ENCODE measurements at regions not wholly inside any gene's neighbourhood (a gene's known extent, or its start where the extent isn't known, plus 50 kb on each side); places are given as distances from the start of the nearest gene placed in this dataset.
"Not testable (repeated sequence)": the region's sequence is repeated elsewhere in the genome, so short reads cannot be mapped to it uniquely, and the experiment has no call there.

- TF ChIP-seq ZFX (IDR thresholded peaks at IDR 0.05; ENCODE audit: borderline replicate concordance), result no peak
- no peak for TF ChIP-seq CTCF (IDR thresholded peaks at IDR 0.05)
- no peak overlapping the region for H3K27ac ChIP-seq
These were observed 354.0 kb upstream of the RGS18 start for GRCh38 chr1:191804311-191804710.

GRCh38 chr1:191813593-191813992 is 344.7 kb upstream of the RGS18 start:
- H3K27ac ChIP-seq, result not testable (repeated sequence)

- TF ChIP-seq ZFX (IDR thresholded peaks at IDR 0.05; ENCODE audit: borderline replicate concordance) (no peak), CTCF (IDR thresholded peaks at IDR 0.05) (0 out of 2 replicates have a peak, but pooled peaks have one; percentile 11)
- no peak overlapping the region for H3K27ac ChIP-seq
These were observed 340.1 kb upstream of the RGS18 start for GRCh38 chr1:191818198-191818597.

GRCh38 chr1:191831572-191831971 is 326.7 kb upstream of the RGS18 start:
- TF ChIP-seq ZFX (IDR thresholded peaks at IDR 0.05; ENCODE audit: borderline replicate concordance) (no peak), CTCF (IDR thresholded peaks at IDR 0.05) (peak; percentile 50)
- no peak overlapping the region for H3K27ac ChIP-seq

GRCh38 chr1:191839891-191840290 is 318.4 kb upstream of the RGS18 start:
- no peak for TF ChIP-seq ZFX (IDR thresholded peaks at IDR 0.05; ENCODE audit: borderline replicate concordance)
- no peak overlapping the region for H3K27ac ChIP-seq

- no peak for TF ChIP-seq ZFX (IDR thresholded peaks at IDR 0.05; ENCODE audit: borderline replicate concordance)
- no peak for TF ChIP-seq CTCF (IDR thresholded peaks at IDR 0.05)
- H3K27ac ChIP-seq, result no peak overlapping the region
These were observed 306.3 kb upstream of the RGS18 start for GRCh38 chr1:191851799-191852595.

GRCh38 chr1:191852907-191853306 is 305.4 kb upstream of the RGS18 start:
- no peak for TF ChIP-seq CTCF (IDR thresholded peaks at IDR 0.05)
- no peak for TF ChIP-seq ZFX (IDR thresholded peaks at IDR 0.05; ENCODE audit: borderline replicate concordance)
- no peak overlapping the region for H3K27ac ChIP-seq

- TF ChIP-seq CTCF (IDR thresholded peaks at IDR 0.05) (no peak), ZFX (IDR thresholded peaks at IDR 0.05; ENCODE audit: borderline replicate concordance) (no peak)
- H3K27ac ChIP-seq, result no peak overlapping the region
These were observed 300.7 kb upstream of the RGS18 start for GRCh38 chr1:191857600-191857999.

Data from 22Rv1 (cell line).